ENCODE measurements at regions not wholly inside any gene's neighbourhood (a gene's known extent, or its start where the extent isn't known, plus 50 kb on each side); places are given as distances from the start of the nearest gene placed in this dataset.

DNA sequence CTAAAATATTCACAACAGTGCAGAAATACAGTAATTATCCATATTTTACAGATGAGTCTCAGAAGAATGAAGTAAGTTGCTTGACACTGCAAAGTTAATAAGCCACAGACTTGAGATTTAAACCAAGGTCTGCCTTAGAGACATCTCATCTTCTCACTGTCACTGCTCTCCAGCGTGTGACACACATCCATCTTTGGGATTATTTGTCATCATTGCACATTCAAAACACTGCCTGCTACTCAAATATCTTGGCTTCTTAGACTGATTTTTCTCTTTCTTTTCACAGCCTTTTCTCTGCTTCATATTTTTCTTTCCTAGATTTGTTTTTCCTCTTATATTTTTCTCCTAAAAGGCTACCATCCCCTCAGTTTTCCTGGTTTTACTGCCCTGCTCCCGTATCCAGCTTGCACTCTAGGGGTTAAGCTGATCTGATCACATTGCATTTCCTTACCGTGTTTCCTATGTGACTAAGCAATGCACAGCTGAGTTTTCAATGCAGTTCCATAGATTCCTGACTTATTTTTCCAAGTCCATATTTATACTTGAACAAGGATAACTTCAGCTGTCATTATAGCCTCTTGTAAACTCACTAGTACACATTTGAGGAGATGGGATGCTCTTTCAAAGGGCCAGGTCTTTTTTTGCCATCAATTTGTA is 353.0 kb downstream of the PLK2 start:
- TF ChIP-seq, protein P1, sequence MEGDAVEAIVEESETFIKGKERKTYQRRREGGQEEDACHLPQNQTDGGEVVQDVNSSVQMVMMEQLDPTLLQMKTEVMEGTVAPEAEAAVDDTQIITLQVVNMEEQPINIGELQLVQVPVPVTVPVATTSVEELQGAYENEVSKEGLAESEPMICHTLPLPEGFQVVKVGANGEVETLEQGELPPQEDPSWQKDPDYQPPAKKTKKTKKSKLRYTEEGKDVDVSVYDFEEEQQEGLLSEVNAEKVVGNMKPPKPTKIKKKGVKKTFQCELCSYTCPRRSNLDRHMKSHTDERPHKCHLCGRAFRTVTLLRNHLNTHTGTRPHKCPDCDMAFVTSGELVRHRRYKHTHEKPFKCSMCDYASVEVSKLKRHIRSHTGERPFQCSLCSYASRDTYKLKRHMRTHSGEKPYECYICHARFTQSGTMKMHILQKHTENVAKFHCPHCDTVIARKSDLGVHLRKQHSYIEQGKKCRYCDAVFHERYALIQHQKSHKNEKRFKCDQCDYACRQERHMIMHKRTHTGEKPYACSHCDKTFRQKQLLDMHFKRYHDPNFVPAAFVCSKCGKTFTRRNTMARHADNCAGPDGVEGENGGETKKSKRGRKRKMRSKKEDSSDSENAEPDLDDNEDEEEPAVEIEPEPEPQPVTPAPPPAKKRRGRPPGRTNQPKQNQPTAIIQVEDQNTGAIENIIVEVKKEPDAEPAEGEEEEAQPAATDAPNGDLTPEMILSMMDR (IDR thresholded peaks at IDR 0.05; ENCODE audit: poor library complexity), result no peak
- TF ChIP-seq EZH2phosphoT487 (IDR thresholded peaks at IDR 0.05; ENCODE audit: low read depth, severe bottlenecking, unreplicated experiment), result no peak

All from hepatocyte (in vitro differentiated cells).